SW 1271 (cell line): ENCODE measurements at regions not wholly inside any gene's neighbourhood (a gene's known extent, or its start where the extent isn't known, plus 50 kb on each side); places are given as distances from the start of the nearest gene placed in this dataset.

Experiments used
- DNase-seq, 2 experiments: peaks; one replicate each; lab custom pipeline; 2025; lab: John Stamatoyannopoulos, UW

- DNase-seq, result no peak
These were observed 367.0 kb upstream of the ERCC4 start for GRCh38 chr16:13552960-13553257.

- DNase-seq, result no peak
These were observed 366.4 kb upstream of the ERCC4 start for GRCh38 chr16:13553453-13553985.

- DNase-seq, result no peak
These were observed 365.9 kb upstream of the ERCC4 start for GRCh38 chr16:13554005-13554404.

- DNase-seq, result no peak
These were observed 365.3 kb upstream of the ERCC4 start for GRCh38 chr16:13554643-13555042.

- no peak for DNase-seq
These were observed 362.5 kb upstream of the ERCC4 start for GRCh38 chr16:13557418-13557817.

GRCh38 chr16:13558752-13559151 is 361.2 kb upstream of the ERCC4 start:
- no peak for DNase-seq

- no peak for DNase-seq
These were observed 360.3 kb upstream of the ERCC4 start for GRCh38 chr16:13559624-13560023.

GRCh38 chr16:13560151-13560550 is 359.8 kb upstream of the ERCC4 start:
- DNase-seq, result no peak

- no peak for DNase-seq
These were observed 358.5 kb upstream of the ERCC4 start for GRCh38 chr16:13561291-13562070.

- no peak for DNase-seq
These were observed 351.2 kb upstream of the ERCC4 start for GRCh38 chr16:13568803-13569202.

GRCh38 chr16:13569986-13570385 is 350.0 kb upstream of the ERCC4 start:
- no peak for DNase-seq

GRCh38 chr16:13571036-13571435 is 348.9 kb upstream of the ERCC4 start:
- DNase-seq, result no peak

GRCh38 chr16:13573903-13574302 is 346.1 kb upstream of the ERCC4 start:
- DNase-seq, result no peak

GRCh38 chr16:13586051-13586450 is 333.9 kb upstream of the ERCC4 start:
- DNase-seq, result no peak

- DNase-seq, result no peak
These were observed 332.8 kb upstream of the ERCC4 start for GRCh38 chr16:13587181-13587580.

GRCh38 chr16:13594823-13595222 is 325.1 kb upstream of the ERCC4 start:
- DNase-seq, result no peak

GRCh38 chr16:13606804-13607203 is 313.1 kb upstream of the ERCC4 start:
- DNase-seq, result no peak

- DNase-seq, result no peak
These were observed 312.7 kb upstream of the ERCC4 start for GRCh38 chr16:13607289-13607688.

GRCh38 chr16:13611596-13611995 is 308.4 kb upstream of the ERCC4 start:
- no peak for DNase-seq

GRCh38 chr16:13612623-13613022 is 307.3 kb upstream of the ERCC4 start:
- DNase-seq, result no peak

GRCh38 chr16:13613165-13613564 is 306.8 kb upstream of the ERCC4 start:
- DNase-seq, result no peak

- DNase-seq, result no peak
These were observed 298.3 kb upstream of the ERCC4 start for GRCh38 chr16:13621639-13622038.

GRCh38 chr16:13628156-13628555 is 291.8 kb upstream of the ERCC4 start:
- no peak for DNase-seq

GRCh38 chr16:13629704-13630103 is 290.2 kb upstream of the ERCC4 start:
- no peak for DNase-seq
